WTC11 (cell line): ENCODE measurements at regions not wholly inside any gene's neighbourhood (a gene's known extent, or its start where the extent isn't known, plus 50 kb on each side); places are given as distances from the start of the nearest gene placed in this dataset.
"Not testable (repeated sequence)": the region's sequence is repeated elsewhere in the genome, so short reads cannot be mapped to it uniquely, and the experiment has no call there.

Experiments used
- ATAC-seq: fragments of 200-7000 bp; cut with Tn5 transposase; 2 replicates; pipeline ENCODE4 v1.10.0; 2021; ENCODE audit warnings: mild to moderate bottlenecking, moderate library complexity
- CTCF ChIA-PET: fragments of 300-600 bp; sonication (Branson Sonifier 250); formaldehyde crosslinking; loops from one replicate; lab custom pipeline; 2021; ENCODE audit warnings: antibody characterized with exemption; lab: Charles Lee
- POLR2A ChIA-PET: fragments of 350-600 bp; sonication (Branson Sonifier 250); formaldehyde crosslinking; loops from one replicate; lab custom pipeline; 2021; ENCODE audit warnings: antibody characterized with exemption; lab: Charles Lee
- DNase-seq: peaks from one replicate; pipeline ENCODE4 v3.0.0; 2021; ENCODE audit warnings: low spot score
- H3K27ac Mint-ChIP-seq: 2 replicates; pipeline ENCODE4 v1.8.0; 2021; ENCODE audit warnings: mixed read lengths
- H3K27me3 Mint-ChIP-seq: 2 replicates; pipeline ENCODE4 v1.8.0; 2021; ENCODE audit warnings: low read depth, mild to moderate bottlenecking, moderate library complexity, mixed read lengths
- H3K36me3 Mint-ChIP-seq: 2 replicates; pipeline ENCODE4 v1.8.0; 2021; ENCODE audit warnings: mixed read lengths
- H3K4me1 Mint-ChIP-seq: 2 replicates; pipeline ENCODE4 v1.8.0; 2022; ENCODE audit warnings: mixed read lengths
- H3K4me3 Mint-ChIP-seq: 2 replicates; pipeline ENCODE4 v1.8.0; 2021; ENCODE audit warnings: mild to moderate bottlenecking, moderate library complexity, mixed read lengths
- H3K9me3 Mint-ChIP-seq: 2 replicates; pipeline ENCODE4 v1.8.0; 2021; ENCODE audit warnings: mixed read lengths
- ATF6 ChIP-seq: sonication (generic); formaldehyde crosslinking; IDR thresholded peaks from 2 replicates; pipeline ENCODE4 v1.8.1; 2023; ENCODE audit warnings: mild to moderate bottlenecking, missing genetic modification reagents
- CTCF ChIP-seq: fragments of 200-600 bp; IDR thresholded peaks from 2 replicates; pipeline ENCODE4 v1.8.0; 2022; ENCODE audit warnings: antibody characterized with exemption
- E2F4 ChIP-seq: sonication (generic); formaldehyde crosslinking; IDR thresholded peaks from 2 replicates; pipeline ENCODE4 v1.8.1; 2022; ENCODE audit warnings: low read depth, mild to moderate bottlenecking, moderate library complexity, missing genetic modification reagents, borderline replicate concordance
- MAX ChIP-seq: sonication (generic); formaldehyde crosslinking; IDR thresholded peaks from 2 replicates; pipeline ENCODE4 v1.8.0; 2022; ENCODE audit warnings: mild to moderate bottlenecking, missing genetic modification reagents
- MXD4 ChIP-seq: fragments of 250-450 bp; sonication (Bioruptor Pico); IDR thresholded peaks from 2 replicates; pipeline ENCODE4 v1.8.0; 2021; ENCODE audit warnings: mild to moderate bottlenecking, moderate library complexity, borderline replicate concordance
- MYBL2 ChIP-seq: sonication (generic); formaldehyde crosslinking; IDR thresholded peaks from 2 replicates; pipeline ENCODE4 v1.8.1; 2023; ENCODE audit warnings: mild to moderate bottlenecking, moderate library complexity, missing genetic modification reagents
- RORB ChIP-seq: fragments of 250-450 bp; sonication (Bioruptor Pico); IDR thresholded peaks from 2 replicates; pipeline ENCODE4 v1.9.0; 2021; ENCODE audit warnings: mild to moderate bottlenecking
- ZMAT4 ChIP-seq: fragments of 250-450 bp; sonication (Bioruptor Pico); IDR thresholded peaks from 2 replicates; pipeline ENCODE4 v1.9.0; 2021; ENCODE audit warnings: mild to moderate bottlenecking
- ZNF232 ChIP-seq: sonication (generic); formaldehyde crosslinking; IDR thresholded peaks from 2 replicates; pipeline ENCODE4 v1.8.0; 2022; ENCODE audit warnings: mild to moderate bottlenecking, missing genetic modification reagents
- ZNF317 ChIP-seq: sonication (generic); formaldehyde crosslinking; IDR thresholded peaks from 2 replicates; pipeline ENCODE4 v1.8.1; 2023; ENCODE audit warnings: low read depth, mild to moderate bottlenecking, moderate library complexity, missing genetic modification reagents, borderline replicate concordance
- ZNF532 ChIP-seq: fragments of 250-450 bp; sonication (Bioruptor Pico); IDR thresholded peaks from 2 replicates; pipeline ENCODE4 v1.9.0; 2021; ENCODE audit warnings: mild to moderate bottlenecking, borderline replicate concordance

- CTCF ChIA-PET, DNase-seq, ATAC-seq, POLR2A ChIA-PET, H3K4me1 Mint-ChIP-seq, H3K27ac Mint-ChIP-seq, H3K27me3 Mint-ChIP-seq, H3K4me3 Mint-ChIP-seq: not testable (repeated sequence)
- H3K9me3 Mint-ChIP-seq, result peaks cover 41% of the 10 kb centered on the region
- H3K36me3 Mint-ChIP-seq, result peaks cover 12% of the 10 kb centered on the region
Measured at GRCh38 chr6:97382071-97382470, 99.1 kb upstream of the MMS22L start.

GRCh38 chr6:97392735-97393134, 109.7 kb upstream of the MMS22L start:
- Mint-ChIP-seq H3K27me3 (no peaks in the 10 kb centered on the region), H3K4me3 (no peak overlapping the region)
- TF ChIP-seq ZMAT4 (CRISPR knock-in tag) (no peak), MYBL2 (CRISPR knock-in tag) (no peak), ZNF532 (CRISPR knock-in tag) (no peak), MAX (CRISPR knock-in tag) (no peak)
- TF ChIP-seq, all 79 proteins: peak for 0
- DNase-seq (no peak), ATAC-seq (no peak)
- Mint-ChIP-seq H3K36me3 (no peaks in the 10 kb centered on the region), H3K4me1 (no peaks in the 10 kb centered on the region; the same call in 1 of the 2 replicates), H3K9me3 (no peaks in the 10 kb centered on the region), H3K27ac (peak overlapping the region; percentile 21; the same call in 1 of the 2 replicates)
- CTCF ChIA-PET, result interaction anchor here (1.3 to 1.5 kb wide), 2 partner anchors 13 to 177 kb away, joined by 3 to 8 read pairs; no protein-coding TSS in a partner anchor
- POLR2A ChIA-PET, result no interaction called here

- POLR2A ChIA-PET, result no interaction called here
- DNase-seq, result peak; percentile 31
Measured at GRCh38 chr6:97394160-97394748, 111.2 kb upstream of the MMS22L start.

GRCh38 chr6:97396880-97397279, 113.9 kb upstream of the MMS22L start:
- no peaks in the 10 kb centered on the region; the same call in 1 of the 2 replicates for H3K4me1 Mint-ChIP-seq
- H3K9me3 Mint-ChIP-seq, result no peaks in the 10 kb centered on the region
- H3K4me3 Mint-ChIP-seq, result no peak overlapping the region
- DNase-seq (no peak), ATAC-seq (no peak)
- H3K27ac Mint-ChIP-seq, result no peak overlapping the region
- ChIA-PET CTCF (no interaction called here), POLR2A (no interaction called here)
- H3K36me3 Mint-ChIP-seq, result no peaks in the 10 kb centered on the region
- H3K27me3 Mint-ChIP-seq, result no peaks in the 10 kb centered on the region
- no peak for TF ChIP-seq MXD4 (CRISPR knock-in tag)
- no peak for TF ChIP-seq MAX (CRISPR knock-in tag)
- TF ChIP-seq ZNF317 (CRISPR knock-in tag), result no peak
- no peak for TF ChIP-seq E2F4
- TF ChIP-seq ATF6 (CRISPR knock-in tag), result no peak
- TF ChIP-seq RORB, result no peak

More at GRCh38 chr6:97394160-97394748, 111.2 kb upstream of the MMS22L start:
- no peaks in the 10 kb centered on the region for H3K36me3 Mint-ChIP-seq
- no peak overlapping the region for H3K27ac Mint-ChIP-seq
- TF ChIP-seq CTCF (peak; percentile 81), ZNF232 (CRISPR knock-in tag) (no peak)
- TF ChIP-seq, all 79 proteins: peak for 1
- H3K9me3 Mint-ChIP-seq, result no peaks in the 10 kb centered on the region
- CTCF ChIA-PET, result interaction anchor here (2.3 kb wide), 1 partner anchor 179 kb away, joined by 12 read pairs; no protein-coding TSS in a partner anchor
- no peak overlapping the region for H3K4me3 Mint-ChIP-seq
- H3K27me3 Mint-ChIP-seq, result no peaks in the 10 kb centered on the region
- ATAC-seq, result peak; percentile 77
- H3K4me1 Mint-ChIP-seq, result no peaks in the 10 kb centered on the region; the same call in 1 of the 2 replicates
